Fibroblast of the aortic adventitia (primary cell): ENCODE measurements at regions not wholly inside any gene's neighbourhood (a gene's known extent, or its start where the extent isn't known, plus 50 kb on each side); places are given as distances from the start of the nearest gene placed in this dataset.

Experiments
- DNase-seq: peaks from one replicate; pipeline ENCODE4 v3.0.0-alpha.2; 2010; ENCODE audit warnings: low read depth
- H3K4me3 ChIP-seq: 2 replicates; pipeline ENCODE4 v1.5.1; 2011; ENCODE audit warnings: low read depth, mild to moderate bottlenecking, control low read depth, low read length, moderate library complexity
- TF ChIP-seq, protein P1 (sequence below): IDR thresholded peaks from 2 replicates; pipeline ENCODE4 v1.5.1; 2011; ENCODE audit warnings: mild to moderate bottlenecking, low read length, control low read depth, inconsistent platforms; ENCODE audit not compliant: insufficient read depth

DNA sequence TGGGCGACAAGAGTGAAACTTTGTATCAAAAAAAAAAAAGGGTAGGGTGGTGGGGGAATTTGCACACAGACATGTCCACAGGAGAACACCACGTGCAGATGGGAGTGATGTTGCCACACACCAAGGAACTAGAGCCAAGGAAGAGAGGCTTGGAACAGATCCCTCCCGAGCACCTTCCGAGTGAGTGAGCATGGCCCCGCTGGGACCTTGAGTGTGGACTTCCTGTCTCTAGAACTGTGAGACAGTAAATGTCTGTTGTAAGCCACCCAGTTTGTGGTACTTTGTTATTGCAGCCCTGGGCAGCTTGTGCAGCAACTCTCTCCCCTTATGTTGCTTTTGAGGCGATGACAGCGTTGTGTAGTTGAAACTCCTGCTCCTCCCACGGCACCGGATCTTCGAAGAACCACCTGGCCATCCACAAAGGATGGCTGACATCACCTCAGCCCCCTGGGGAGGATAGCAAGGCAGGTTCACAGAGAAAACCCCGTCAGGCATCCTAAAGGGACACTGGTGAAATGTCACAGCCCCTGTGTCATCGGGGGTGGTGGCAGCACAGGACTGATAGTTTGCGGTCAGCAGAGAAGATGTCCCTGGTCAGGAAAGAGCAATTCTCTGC is 54.7 kb upstream of the PLEKHG3 start:
- H3K4me3 ChIP-seq: no peak overlapping the region
- peak; percentile 27 for DNase-seq
- TF ChIP-seq, protein P1, sequence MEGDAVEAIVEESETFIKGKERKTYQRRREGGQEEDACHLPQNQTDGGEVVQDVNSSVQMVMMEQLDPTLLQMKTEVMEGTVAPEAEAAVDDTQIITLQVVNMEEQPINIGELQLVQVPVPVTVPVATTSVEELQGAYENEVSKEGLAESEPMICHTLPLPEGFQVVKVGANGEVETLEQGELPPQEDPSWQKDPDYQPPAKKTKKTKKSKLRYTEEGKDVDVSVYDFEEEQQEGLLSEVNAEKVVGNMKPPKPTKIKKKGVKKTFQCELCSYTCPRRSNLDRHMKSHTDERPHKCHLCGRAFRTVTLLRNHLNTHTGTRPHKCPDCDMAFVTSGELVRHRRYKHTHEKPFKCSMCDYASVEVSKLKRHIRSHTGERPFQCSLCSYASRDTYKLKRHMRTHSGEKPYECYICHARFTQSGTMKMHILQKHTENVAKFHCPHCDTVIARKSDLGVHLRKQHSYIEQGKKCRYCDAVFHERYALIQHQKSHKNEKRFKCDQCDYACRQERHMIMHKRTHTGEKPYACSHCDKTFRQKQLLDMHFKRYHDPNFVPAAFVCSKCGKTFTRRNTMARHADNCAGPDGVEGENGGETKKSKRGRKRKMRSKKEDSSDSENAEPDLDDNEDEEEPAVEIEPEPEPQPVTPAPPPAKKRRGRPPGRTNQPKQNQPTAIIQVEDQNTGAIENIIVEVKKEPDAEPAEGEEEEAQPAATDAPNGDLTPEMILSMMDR: no peak

DNA sequence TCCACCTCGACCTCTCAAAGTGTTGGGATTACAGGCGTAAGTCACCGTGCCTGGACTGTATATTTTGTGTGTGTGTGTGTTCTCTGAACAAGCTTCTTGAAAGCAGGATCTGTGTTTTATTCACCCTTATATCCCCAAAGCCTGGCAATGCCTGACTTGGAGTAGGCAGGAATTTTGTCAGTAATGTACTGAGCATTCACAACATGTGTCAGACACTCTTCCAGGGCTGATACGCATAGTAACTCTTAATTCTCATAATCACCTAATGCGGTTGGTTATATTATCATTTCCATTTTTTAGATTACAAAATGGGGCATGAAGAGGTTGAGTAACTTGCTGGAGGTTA is 50.4 kb upstream of the PLEKHG3 start:
- DNase-seq: no peak
- no peak overlapping the region for H3K4me3 ChIP-seq
- TF ChIP-seq, protein P1: no peak

DNA sequence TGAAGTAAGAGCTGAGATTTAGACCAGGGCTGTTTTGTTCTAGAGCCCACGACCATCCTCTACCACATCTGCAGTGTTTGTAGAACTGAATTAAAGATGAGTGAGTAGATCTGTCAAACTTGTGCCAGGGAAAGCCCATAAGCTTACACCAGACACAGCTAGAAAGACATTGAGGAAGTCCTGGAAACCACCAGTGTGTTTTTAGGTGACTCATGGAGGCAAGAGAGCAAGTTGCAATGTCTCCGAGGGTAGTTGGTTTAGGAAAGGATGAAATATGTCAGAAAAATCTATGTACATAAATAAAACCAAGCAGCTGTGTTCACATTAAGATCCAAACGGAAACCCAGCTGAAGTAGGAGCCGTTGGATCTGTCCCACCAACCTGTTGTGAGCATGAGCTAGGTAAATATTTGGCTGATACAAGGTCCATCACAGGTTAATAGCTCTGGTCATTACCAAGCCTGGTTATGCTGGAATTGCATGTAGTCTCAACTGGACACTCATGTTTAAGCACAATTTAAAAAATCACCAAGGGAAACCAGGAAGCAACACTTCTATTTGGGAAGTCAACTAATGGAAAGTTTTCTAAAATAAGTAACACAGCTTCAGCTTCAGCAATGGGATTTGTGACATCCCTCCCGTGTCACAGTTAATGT is 49.9 kb upstream of the PLEKHG3 start:
- DNase-seq: peak; percentile 74
- TF ChIP-seq, protein P1: no peak
- no peak overlapping the region for H3K4me3 ChIP-seq
